A673 (cell line): ENCODE measurements at regions not wholly inside any gene's neighbourhood (a gene's known extent, or its start where the extent isn't known, plus 50 kb on each side); places are given as distances from the start of the nearest gene placed in this dataset.

Experiments used
- BruUV-seq: library from RNA; stranded (reverse); fragments of 400-500 nt; replicated peaks from 2 replicates; lab custom pipeline; 2021; lab: Mats Ljungman, UMichigan
- CTCF ChIA-PET: fragments of 300-600 bp; sonication (Branson Sonifier 250); formaldehyde crosslinking; loops from one replicate; lab custom pipeline; 2022; ENCODE audit warnings: antibody characterized with exemption; lab: Charles Lee
- POLR2A ChIA-PET: fragments of 300-600 bp; sonication (Branson Sonifier 250); formaldehyde crosslinking; loops from one replicate; lab custom pipeline; 2022; ENCODE audit warnings: antibody characterized with exemption; ENCODE audit not compliant: low non-redundant PET; lab: Charles Lee
- DNase-seq: peaks from one replicate; pipeline ENCODE4 v3.0.0-alpha.2; 2015; ENCODE audit warnings: low spot score
- H3K27ac ChIP-seq: fragments of 200-600 bp; sonication (generic); 2 replicates; pipeline ENCODE4 v1.5.1; 2016; ENCODE audit warnings: mixed run types, low read depth, mild to moderate bottlenecking, mixed read lengths, antibody characterized with exemption, low read length; ENCODE audit not compliant: poor library complexity, severe bottlenecking
- H3K27me3 ChIP-seq: fragments of 200-600 bp; sonication (generic); replicated peaks from 2 replicates; pipeline ENCODE4 v1.6.1; 2017; ENCODE audit warnings: mixed run types, low read depth, mild to moderate bottlenecking, mixed read lengths, antibody characterized with exemption, low read length; ENCODE audit not compliant: insufficient read depth, poor library complexity
- H3K36me3 ChIP-seq: fragments of 200-600 bp; sonication (generic); 2 replicates; pipeline ENCODE4 v1.6.1; 2016; ENCODE audit warnings: mixed run types, mild to moderate bottlenecking, mixed read lengths, antibody characterized with exemption, low read length; ENCODE audit not compliant: insufficient read depth, poor library complexity, severe bottlenecking
- H3K4me1 ChIP-seq: fragments of 200-600 bp; sonication (generic); 2 replicates; pipeline ENCODE4 v1.6.1; 2017; ENCODE audit warnings: mixed run types, mild to moderate bottlenecking, mixed read lengths, antibody characterized with exemption, low read length; ENCODE audit not compliant: insufficient read depth, poor library complexity, severe bottlenecking
- H3K4me3 ChIP-seq: fragments of 200-600 bp; sonication (generic); 2 replicates; pipeline ENCODE4 v1.5.1; 2016; ENCODE audit warnings: low read depth, mixed run types, mild to moderate bottlenecking, mixed read lengths, low read length; ENCODE audit not compliant: poor library complexity, severe bottlenecking
- H3K9me3 ChIP-seq: fragments of 200-600 bp; sonication (generic); 2 replicates; pipeline ENCODE4 v1.6.1; 2016; ENCODE audit warnings: mixed run types, low read depth, mild to moderate bottlenecking, mixed read lengths, antibody characterized with exemption, low read length; ENCODE audit not compliant: poor library complexity, severe bottlenecking
- CTCF ChIP-seq: fragments of 300-800, 200-600 bp; sonication (generic); conservative IDR thresholded peaks from 2 replicates; pipeline ENCODE4 v1.5.1; 2017; ENCODE audit warnings: low read depth, mild to moderate bottlenecking, antibody characterized with exemption, low read length, moderate library complexity, mixed read lengths
- EZH2 ChIP-seq: fragments of 200-600 bp; sonication (generic); IDR thresholded peaks from 2 replicates; pipeline ENCODE4 v1.6.1; 2017; ENCODE audit warnings: borderline replicate concordance, low read depth, mild to moderate bottlenecking, mixed read lengths, antibody characterized with exemption, low read length; ENCODE audit not compliant: poor library complexity, severe bottlenecking
- intact Hi-C: fragments of 100-400 bp; cut with micrococcal nuclease; formaldehyde crosslinking; loops from one replicate; pipeline ENCODE4 v1.10.0; 2022; ENCODE audit not compliant: unreplicated experiment

GRCh38 chr15:27694506-27695087, 404.5 kb downstream of the OCA2 start:
- no TSS peak for BruUV-seq
- CTCF ChIA-PET: no interaction called here
- Histone ChIP-seq H3K4me1 (no peaks in the 10 kb centered on the region), H3K27me3 (no peaks in the 10 kb centered on the region), H3K9me3 (peaks cover 46% of the 10 kb centered on the region), H3K27ac (no peak overlapping the region), H3K36me3 (no peaks in the 10 kb centered on the region), H3K4me3 (no peak overlapping the region)
- intact Hi-C loops: no loop called here
- DNase-seq: no peak
- TF ChIP-seq EZH2 (no peak), CTCF (no peak)
- POLR2A ChIA-PET: no interaction called here

- no peak for DNase-seq
- BruUV-seq: no TSS peak
- Histone ChIP-seq H3K36me3 (no peaks in the 10 kb centered on the region), H3K27ac (no peak overlapping the region), H3K4me3 (no peak overlapping the region), H3K4me1 (no peaks in the 10 kb centered on the region), H3K27me3 (no peaks in the 10 kb centered on the region), H3K9me3 (peaks cover 54% of the 10 kb centered on the region)
- intact Hi-C loops: no loop called here
- no peak for TF ChIP-seq CTCF
- TF ChIP-seq EZH2: no peak
- ChIA-PET CTCF (no interaction called here), POLR2A (no interaction called here)
Measured at GRCh38 chr15:27693280-27693679, 405.8 kb downstream of the OCA2 start.

- POLR2A ChIA-PET: no interaction called here
Measured at GRCh38 chr15:27692438-27692837, 406.7 kb downstream of the OCA2 start.

More at GRCh38 chr15:27692438-27692837, 406.7 kb downstream of the OCA2 start:
- TF ChIP-seq CTCF (no peak), EZH2 (no peak)
- intact Hi-C loops: no loop called here
- BruUV-seq: no TSS peak
- H3K4me1 ChIP-seq: no peaks in the 10 kb centered on the region
- H3K36me3 ChIP-seq: no peaks in the 10 kb centered on the region
- no peaks in the 10 kb centered on the region for H3K27me3 ChIP-seq
- no peak overlapping the region for H3K27ac ChIP-seq
- CTCF ChIA-PET: no interaction called here
- H3K9me3 ChIP-seq: peaks cover 54% of the 10 kb centered on the region
- DNase-seq: no peak
- H3K4me3 ChIP-seq: no peak overlapping the region
